ENCODE measurements at regions not wholly inside any gene's neighbourhood (a gene's known extent, or its start where the extent isn't known, plus 50 kb on each side); places are given as distances from the start of the nearest gene placed in this dataset.
"Not testable (repeated sequence)": the region's sequence is repeated elsewhere in the genome, so short reads cannot be mapped to it uniquely, and the experiment has no call there.

- no peaks in the 10 kb centered on the region for H3K27me3 Mint-ChIP-seq
- no peak overlapping the region for H3K4me3 Mint-ChIP-seq
These were observed 238.6 kb downstream of the LRIG3 start for GRCh38 chr12:58681730-58682129.

DNA sequence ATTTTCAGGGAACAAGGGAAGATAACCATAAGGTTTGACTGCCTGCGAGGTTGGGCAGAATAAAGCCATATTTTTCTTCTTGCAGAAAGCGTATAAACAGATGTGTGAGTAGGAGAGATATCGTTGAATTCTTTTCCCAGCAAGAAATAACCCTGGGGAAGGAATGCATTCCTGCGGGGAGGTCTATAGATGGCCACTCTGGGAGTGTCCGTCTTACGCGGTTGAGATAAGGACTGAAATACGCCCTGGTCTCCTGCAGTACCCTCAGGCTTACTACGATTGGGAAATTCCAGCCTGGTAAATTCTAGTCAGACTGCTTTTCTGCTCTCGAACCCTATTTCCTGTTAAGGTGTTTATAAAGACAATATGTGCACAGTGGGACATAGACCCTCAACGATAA, 225.0 kb downstream of the LRIG3 start:
- Mint-ChIP-seq H3K36me3 (ENCODE audit: low read depth) (no peaks in the 10 kb centered on the region), H3K4me1 (no peaks in the 10 kb centered on the region), H3K27ac (no peak overlapping the region), H3K4me3 (no peak overlapping the region), H3K27me3 (no peaks in the 10 kb centered on the region)
- DNase-seq: no peak
- H3K9me3 ChIP-seq (ENCODE audit: control insufficient read depth, low read length, poor library complexity, severe bottlenecking): no peaks in the 10 kb centered on the region
- ATAC-seq: no peak

More at GRCh38 chr12:58681730-58682129, 238.6 kb downstream of the LRIG3 start:
- ATAC-seq (no peak), DNase-seq (no peak)
- no peak overlapping the region for H3K27ac Mint-ChIP-seq
- H3K4me1 Mint-ChIP-seq: no peaks in the 10 kb centered on the region
- H3K36me3 Mint-ChIP-seq (ENCODE audit: low read depth): no peaks in the 10 kb centered on the region
- H3K9me3 ChIP-seq (ENCODE audit: control insufficient read depth, low read length, poor library complexity, severe bottlenecking): no peaks in the 10 kb centered on the region

DNA sequence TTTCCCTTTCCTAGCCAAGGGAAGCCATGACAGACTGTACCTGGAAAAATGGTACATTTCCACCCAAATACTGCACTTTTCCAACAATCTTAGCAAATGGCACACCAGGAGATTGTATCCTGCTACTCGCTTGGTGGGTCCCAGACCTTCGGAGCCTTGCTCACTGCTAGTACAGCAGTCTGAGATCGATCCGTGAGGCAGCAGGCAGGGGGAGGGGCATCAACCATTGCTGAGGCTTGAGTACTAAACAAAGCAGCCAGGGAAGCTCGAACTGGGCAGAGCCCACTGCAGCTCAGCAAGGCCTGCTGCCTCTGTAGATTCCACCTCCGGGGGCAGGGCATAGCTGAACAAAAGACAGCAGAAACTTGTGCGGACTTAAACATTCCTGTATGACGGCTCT, 218.8 kb downstream of the LRIG3 start:
- no peak for ATAC-seq
- H3K9me3 ChIP-seq (ENCODE audit: control insufficient read depth, low read length, poor library complexity, severe bottlenecking): no peaks in the 10 kb centered on the region
- Mint-ChIP-seq H3K4me3 (no peak overlapping the region), H3K27ac (no peak overlapping the region), H3K4me1 (no peaks in the 10 kb centered on the region), H3K27me3 (no peaks in the 10 kb centered on the region), H3K36me3 (ENCODE audit: low read depth) (no peaks in the 10 kb centered on the region)
- DNase-seq: no peak

DNA sequence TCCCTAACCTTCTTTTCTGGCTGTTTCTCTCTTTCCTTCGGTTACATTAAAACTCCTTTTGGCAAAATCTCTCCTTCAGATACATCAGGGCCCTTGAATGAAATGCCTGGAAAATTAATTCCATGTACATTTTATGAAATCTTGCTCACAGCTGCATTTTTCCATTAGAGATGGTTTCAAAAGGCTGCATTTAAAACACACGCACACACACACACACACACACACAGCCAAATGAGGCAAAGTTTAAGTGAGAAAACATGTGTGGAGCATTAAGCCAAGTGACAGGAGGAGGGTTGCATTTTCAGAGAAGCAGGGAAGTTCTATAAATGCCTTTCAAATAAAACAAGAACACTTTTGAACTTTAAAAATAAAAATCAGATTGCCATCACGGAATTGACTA, 216.4 kb downstream of the LRIG3 start:
- no peak for ATAC-seq
- DNase-seq: no peak
- no peaks in the 10 kb centered on the region for H3K36me3 Mint-ChIP-seq (ENCODE audit: low read depth)
- H3K27me3 Mint-ChIP-seq: no peaks in the 10 kb centered on the region
- no peaks in the 10 kb centered on the region for H3K9me3 ChIP-seq (ENCODE audit: control insufficient read depth, low read length, poor library complexity, severe bottlenecking)
- no peak overlapping the region for H3K4me3 Mint-ChIP-seq
- H3K4me1 Mint-ChIP-seq: no peaks in the 10 kb centered on the region
- no peak overlapping the region for H3K27ac Mint-ChIP-seq

GRCh38 chr12:58704770-58705169, 215.5 kb downstream of the LRIG3 start:
- not testable (repeated sequence) for H3K27ac Mint-ChIP-seq; ATAC-seq; H3K36me3 Mint-ChIP-seq (ENCODE audit: low read depth); H3K9me3 ChIP-seq (ENCODE audit: control insufficient read depth, low read length, poor library complexity, severe bottlenecking); H3K4me3 Mint-ChIP-seq; H3K4me1 Mint-ChIP-seq; DNase-seq; H3K27me3 Mint-ChIP-seq

GRCh38 chr12:58710901-58711300, 209.4 kb downstream of the LRIG3 start:
- H3K9me3 ChIP-seq (ENCODE audit: control insufficient read depth, low read length, poor library complexity, severe bottlenecking): no peaks in the 10 kb centered on the region
- DNase-seq: no peak
- Mint-ChIP-seq H3K36me3 (ENCODE audit: low read depth) (no peaks in the 10 kb centered on the region), H3K4me3 (no peak overlapping the region), H3K27me3 (no peaks in the 10 kb centered on the region), H3K4me1 (no peaks in the 10 kb centered on the region), H3K27ac (no peak overlapping the region)
- ATAC-seq: no peak

DNA sequence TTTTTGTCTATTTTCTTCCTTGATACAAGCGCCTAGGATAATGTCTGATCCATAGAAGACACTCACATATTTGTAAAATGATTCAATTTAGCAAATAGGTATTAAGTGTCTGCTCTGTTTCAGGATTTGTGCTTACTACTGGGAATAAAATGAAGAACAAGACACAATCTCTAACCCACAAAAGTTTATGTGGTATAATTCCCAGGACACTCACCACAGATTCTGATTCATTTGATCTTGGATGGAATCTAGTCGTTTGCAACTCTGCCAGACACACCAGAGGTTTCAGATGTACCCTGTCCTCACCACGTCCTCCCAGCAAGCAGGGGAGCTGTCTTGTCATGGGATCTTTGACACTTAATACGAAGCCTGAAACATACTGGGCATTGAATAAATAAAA, 208.3 kb downstream of the LRIG3 start:
- H3K9me3 ChIP-seq (ENCODE audit: control insufficient read depth, low read length, poor library complexity, severe bottlenecking): no peaks in the 10 kb centered on the region
- H3K4me1 Mint-ChIP-seq: no peaks in the 10 kb centered on the region
- no peak for ATAC-seq
- no peak overlapping the region for H3K4me3 Mint-ChIP-seq
- H3K27me3 Mint-ChIP-seq: no peaks in the 10 kb centered on the region
- H3K27ac Mint-ChIP-seq: no peak overlapping the region
- no peak for DNase-seq
- H3K36me3 Mint-ChIP-seq (ENCODE audit: low read depth): no peaks in the 10 kb centered on the region

DNA sequence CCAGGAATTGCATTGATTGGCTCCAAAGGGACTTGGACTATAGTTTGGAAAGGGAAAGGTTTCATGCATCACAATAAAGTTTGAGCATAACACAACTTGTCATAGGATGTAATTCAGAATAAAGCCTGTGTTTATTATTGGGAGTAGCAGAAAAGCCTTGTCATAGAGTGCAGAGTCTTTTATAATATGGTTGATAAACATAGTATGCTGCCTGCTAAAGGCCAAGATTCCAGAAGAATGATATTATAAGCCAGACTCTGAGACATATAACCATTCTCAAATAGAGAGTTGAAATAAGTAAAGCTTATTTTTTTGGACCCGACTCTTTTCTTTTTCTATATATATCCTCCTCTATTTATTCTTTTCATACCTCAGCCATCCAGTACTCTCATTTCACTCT, 207.3 kb downstream of the LRIG3 start:
- no peak overlapping the region for H3K4me3 Mint-ChIP-seq

GRCh38 chr12:58719161-58719560, 201.1 kb downstream of the LRIG3 start:
- H3K36me3 Mint-ChIP-seq (ENCODE audit: low read depth): no peaks in the 10 kb centered on the region
- H3K4me3 Mint-ChIP-seq: no peak overlapping the region
- H3K27ac Mint-ChIP-seq: no peak overlapping the region
- no peak for ATAC-seq
- H3K27me3 Mint-ChIP-seq: no peaks in the 10 kb centered on the region
- DNase-seq: no peak
- H3K4me1 Mint-ChIP-seq: no peaks in the 10 kb centered on the region
- H3K9me3 ChIP-seq (ENCODE audit: control insufficient read depth, low read length, poor library complexity, severe bottlenecking): no peaks in the 10 kb centered on the region

More for the DNA sequence above, 207.3 kb downstream of the LRIG3 start:
- no peak for ATAC-seq
- Mint-ChIP-seq H3K4me1 (no peaks in the 10 kb centered on the region), H3K36me3 (ENCODE audit: low read depth) (no peaks in the 10 kb centered on the region), H3K27ac (no peak overlapping the region), H3K27me3 (no peaks in the 10 kb centered on the region)
- H3K9me3 ChIP-seq (ENCODE audit: control insufficient read depth, low read length, poor library complexity, severe bottlenecking): no peaks in the 10 kb centered on the region
- DNase-seq: no peak

GRCh38 chr12:58720421-58720820, 199.9 kb downstream of the LRIG3 start:
- H3K27me3 Mint-ChIP-seq: no peaks in the 10 kb centered on the region
- H3K36me3 Mint-ChIP-seq (ENCODE audit: low read depth): no peaks in the 10 kb centered on the region
- DNase-seq: no peak
- H3K4me3 Mint-ChIP-seq: no peak overlapping the region
- no peak for ATAC-seq
- H3K9me3 ChIP-seq (ENCODE audit: control insufficient read depth, low read length, poor library complexity, severe bottlenecking): no peaks in the 10 kb centered on the region
- no peaks in the 10 kb centered on the region for H3K4me1 Mint-ChIP-seq
- no peak overlapping the region for H3K27ac Mint-ChIP-seq

- no peak for ATAC-seq
- Mint-ChIP-seq H3K36me3 (ENCODE audit: low read depth) (no peaks in the 10 kb centered on the region), H3K4me1 (no peaks in the 10 kb centered on the region), H3K27me3 (no peaks in the 10 kb centered on the region), H3K4me3 (no peak overlapping the region), H3K27ac (no peak overlapping the region)
- DNase-seq: no peak
- no peaks in the 10 kb centered on the region for H3K9me3 ChIP-seq (ENCODE audit: control insufficient read depth, low read length, poor library complexity, severe bottlenecking)
These were observed 194.8 kb downstream of the LRIG3 start for GRCh38 chr12:58725400-58726105.

- no peak for ATAC-seq
- H3K36me3 Mint-ChIP-seq (ENCODE audit: low read depth): no peaks in the 10 kb centered on the region
- H3K27me3 Mint-ChIP-seq: no peaks in the 10 kb centered on the region
- no peaks in the 10 kb centered on the region for H3K9me3 ChIP-seq (ENCODE audit: control insufficient read depth, low read length, poor library complexity, severe bottlenecking)
- H3K27ac Mint-ChIP-seq: no peak overlapping the region
- no peak for DNase-seq
- no peaks in the 10 kb centered on the region for H3K4me1 Mint-ChIP-seq
- H3K4me3 Mint-ChIP-seq: no peak overlapping the region
These were observed 192.8 kb downstream of the LRIG3 start for GRCh38 chr12:58727521-58727920.

DNA sequence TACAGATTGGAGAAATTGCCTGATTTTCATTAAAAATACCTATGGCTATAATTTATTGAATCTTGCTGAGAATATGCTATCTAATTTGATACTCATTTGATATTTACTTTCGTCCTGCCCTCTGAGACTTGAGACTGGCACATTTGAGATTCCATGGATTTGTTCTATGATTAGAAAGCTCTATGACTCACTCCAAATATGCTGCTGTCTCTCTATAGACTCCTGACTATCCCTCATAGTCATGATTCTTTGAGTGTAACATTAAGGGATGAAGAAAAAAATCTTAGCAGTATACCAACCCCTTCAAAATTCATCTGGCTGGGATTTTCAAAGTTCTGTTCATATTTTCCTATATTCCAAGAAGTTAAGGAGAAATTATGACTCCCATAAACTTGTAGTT, 191.9 kb downstream of the LRIG3 start:
- no peaks in the 10 kb centered on the region for H3K27me3 Mint-ChIP-seq
- no peaks in the 10 kb centered on the region for H3K36me3 Mint-ChIP-seq (ENCODE audit: low read depth)
- no peaks in the 10 kb centered on the region for H3K4me1 Mint-ChIP-seq
- ATAC-seq (no peak), DNase-seq (no peak)
- H3K27ac Mint-ChIP-seq: no peak overlapping the region
- H3K9me3 ChIP-seq (ENCODE audit: control insufficient read depth, low read length, poor library complexity, severe bottlenecking): no peaks in the 10 kb centered on the region
- H3K4me3 Mint-ChIP-seq: no peak overlapping the region

DNA sequence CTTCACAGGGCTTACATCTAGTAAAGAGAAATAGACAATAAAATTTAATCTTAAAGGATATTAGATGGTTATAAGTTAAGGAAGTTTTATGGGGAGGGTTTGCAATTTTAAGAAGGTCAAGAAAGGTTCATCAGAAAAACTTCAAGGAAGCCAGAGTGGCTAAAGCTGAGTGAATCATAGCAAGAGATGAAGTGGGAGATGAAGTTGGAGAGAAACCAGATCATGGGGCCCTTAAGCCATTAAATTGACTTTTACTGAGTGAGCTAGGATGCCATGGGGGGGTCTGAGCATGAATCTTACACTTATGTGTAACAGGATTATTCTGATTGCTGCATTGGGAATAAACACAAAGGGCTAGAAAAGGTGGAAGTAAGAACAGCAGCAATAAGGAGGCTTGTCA, 189.2 kb downstream of the LRIG3 start:
- no peaks in the 10 kb centered on the region for H3K36me3 Mint-ChIP-seq (ENCODE audit: low read depth)
- H3K4me3 Mint-ChIP-seq: no peak overlapping the region
- no peaks in the 10 kb centered on the region for H3K4me1 Mint-ChIP-seq
- ATAC-seq (no peak), DNase-seq (no peak)
- H3K27ac Mint-ChIP-seq: no peak overlapping the region
- H3K9me3 ChIP-seq (ENCODE audit: control insufficient read depth, low read length, poor library complexity, severe bottlenecking): no peaks in the 10 kb centered on the region
- no peaks in the 10 kb centered on the region for H3K27me3 Mint-ChIP-seq
